GM12878 (cell line): ENCODE measurements at regions not wholly inside any gene's neighbourhood (a gene's known extent, or its start where the extent isn't known, plus 50 kb on each side); places are given as distances from the start of the nearest gene placed in this dataset.

Source experiments
- ATAC-seq: fragments of 200-7000 bp; cut with Tn5 transposase; 3 replicates; pipeline ENCODE4 v1.9.1; 2020; ENCODE audit warnings: mild to moderate bottlenecking, moderate library complexity
- BruUV-seq: library from RNA; stranded (reverse); fragments of 400-500 nt; replicated peaks from 2 replicates; lab custom pipeline; 2021; lab: Mats Ljungman, UMichigan
- CTCF ChIA-PET: fragments of 300-600 bp; sonication (Branson Sonifier 250); formaldehyde crosslinking; extraction: SDS; loops from one replicate; lab custom pipeline; 2021; ENCODE audit warnings: inconsistent platforms; lab: Yijun Ruan, JAX
- POLR2A ChIA-PET: fragments of 350-600 bp; formaldehyde crosslinking; extraction: SDS; loops from one replicate; lab custom pipeline; 2021; ENCODE audit warnings: inconsistent platforms; lab: Charles Lee
- RAD21 ChIA-PET: fragments of 300-600 bp; sonication (Branson Sonifier 250); formaldehyde crosslinking; loops from one replicate; lab custom pipeline; 2023; ENCODE audit warnings: antibody characterized with exemption; ENCODE audit not compliant: unreplicated experiment; lab: Charles Lee
- SMC1A ChIA-PET: fragments of 300-600 bp; sonication (Branson Sonifier 250); formaldehyde crosslinking; loops from one replicate; lab custom pipeline; 2023; ENCODE audit not compliant: unreplicated experiment, uncharacterized antibody; lab: Charles Lee
- DNase-seq: peaks from one replicate; pipeline ENCODE4 v3.0.0-alpha.2; 2011; ENCODE audit warnings: low read depth, low spot score
- FAIRE-seq: peaks from 3 replicates; lab custom pipeline; 2011; peaks lifted over from hg19 to GRCh38; lab: Jason Lieb, UNC
- H2AFZ ChIP-seq: 2 replicates; pipeline ENCODE4 v1.6.0; 2011; ENCODE audit warnings: low read depth, low read length, control low read depth; ENCODE audit not compliant: control insufficient read depth
- H3K27ac ChIP-seq: 2 replicates; pipeline ENCODE4 v1.5.1; 2011; ENCODE audit warnings: control low read depth; ENCODE audit not compliant: control insufficient read depth, insufficient read depth
- H3K27me3 ChIP-seq, 2 experiments: replicated peaks in 1 of 2; 2 replicates each; pipeline versions ENCODE4 v1.6.0 to v1.6.1; 2011; ENCODE audit warnings: low read length in 1 of 2; ENCODE audit not compliant: control insufficient read depth in 2 of 2, insufficient read depth in 2 of 2
- H3K36me3 ChIP-seq, 2 experiments: 2 replicates each; pipeline ENCODE4 v1.5.1; 2011; ENCODE audit warnings: low read length in 1 of 2; ENCODE audit not compliant: control insufficient read depth in 2 of 2, insufficient read depth in 2 of 2
- H3K4me1 ChIP-seq: 2 replicates; pipeline ENCODE4 v1.6.1; 2011; ENCODE audit warnings: mild to moderate bottlenecking, low read length, moderate library complexity, mixed read lengths; ENCODE audit not compliant: control insufficient read depth, insufficient read depth
- H3K4me2 ChIP-seq: 2 replicates; pipeline ENCODE4 v1.6.0; 2011; ENCODE audit warnings: control low read depth; ENCODE audit not compliant: control insufficient read depth, insufficient read depth
- H3K4me3 ChIP-seq: fragments of 200-600 bp; sonication (generic); 2 replicates; pipeline ENCODE4 v1.5.1; 2016
- H3K79me2 ChIP-seq: 2 replicates; pipeline ENCODE4 v1.6.0; 2011; ENCODE audit warnings: low read length; ENCODE audit not compliant: control insufficient read depth, insufficient read depth
- H3K9ac ChIP-seq: 2 replicates; pipeline ENCODE4 v1.8.0; 2011; ENCODE audit warnings: low read length, control low read depth, mixed read lengths; ENCODE audit not compliant: control insufficient read depth, insufficient read depth
- H3K9me3 ChIP-seq: replicated peaks from 3 replicates; pipeline ENCODE4 v1.5.1; 2011; ENCODE audit warnings: mild to moderate bottlenecking, low read length; ENCODE audit not compliant: control insufficient read depth, insufficient read depth
- H4K20me1 ChIP-seq: 2 replicates; pipeline ENCODE4 v1.6.0; 2011; ENCODE audit not compliant: control insufficient read depth, insufficient read depth
- ASH2L ChIP-seq: fragments of 300-600, 200-600 bp; sonication (generic); IDR thresholded peaks from 2 replicates; pipeline ENCODE4 v1.6.1; 2017; ENCODE audit warnings: low read depth, mild to moderate bottlenecking, borderline replicate concordance
- BHLHE40 ChIP-seq, 2 experiments: fragments of 450-650 bp in 1 of 2; IDR thresholded peaks; 2 replicates each; pipeline ENCODE4 v1.6.1; 2011 to 2017; ENCODE audit warnings: low read depth in 2 of 2, borderline replicate concordance in 1 of 2, improper control_type of control experiment in 1 of 2, low read length in 1 of 2, mild to moderate bottlenecking in 1 of 2
- BRCA1 ChIP-seq: IDR thresholded peaks from 2 replicates; pipeline ENCODE4 v1.6.1; 2011; ENCODE audit warnings: low read depth, low read length, improper control_type of control experiment
- EZH2 ChIP-seq: IDR thresholded peaks from 2 replicates; pipeline ENCODE4 v1.6.1; 2012; ENCODE audit warnings: low read depth, mild to moderate bottlenecking, control low read depth, inconsistent platforms, low read length, borderline replicate concordance; ENCODE audit not compliant: control insufficient read depth
- FOXM1 ChIP-seq: IDR thresholded peaks from 2 replicates; pipeline ENCODE4 v1.6.1; 2012; ENCODE audit warnings: low read depth, mild to moderate bottlenecking, inconsistent platforms, low read length, moderate library complexity
- GABPA ChIP-seq: IDR thresholded peaks from 2 replicates; pipeline ENCODE4 v1.6.1; 2014; ENCODE audit warnings: antibody characterized with exemption, low read depth, mild to moderate bottlenecking, inconsistent platforms
- KDM1A ChIP-seq: fragments of 200-600 bp; sonication (generic); IDR thresholded peaks from 2 replicates; pipeline ENCODE4 v1.6.1; 2016; ENCODE audit warnings: borderline replicate concordance
- KLF5 ChIP-seq: fragments of 450-650 bp; IDR thresholded peaks from 2 replicates; pipeline ENCODE4 v1.6.1; 2014; ENCODE audit warnings: mild to moderate bottlenecking; ENCODE audit not compliant: partially characterized antibody
- MEF2B ChIP-seq: fragments of 450-650 bp; IDR thresholded peaks from 2 replicates; pipeline ENCODE4 v1.6.1; 2018; ENCODE audit warnings: mild to moderate bottlenecking, moderate library complexity; ENCODE audit not compliant: partially characterized antibody, poor library complexity, severe bottlenecking
- MXI1 ChIP-seq: fragments of 150-350 bp; IDR thresholded peaks from 2 replicates; pipeline ENCODE4 v1.6.1; 2011; ENCODE audit warnings: low read depth, mild to moderate bottlenecking, inconsistent platforms, low read length, improper control_type of control experiment
- NBN ChIP-seq: fragments of 450-650 bp; IDR thresholded peaks from 2 replicates; pipeline ENCODE4 v1.6.1; 2016
- NFYA ChIP-seq: IDR thresholded peaks from 2 replicates; pipeline ENCODE4 v1.6.1; 2011; ENCODE audit warnings: low read depth, mild to moderate bottlenecking, low read length, improper control_type of control experiment, borderline replicate concordance
- PRDM15 ChIP-seq: fragments of 450-650 bp; formaldehyde crosslinking; IDR thresholded peaks from 2 replicates; pipeline ENCODE4 v1.4.0; 2020; ENCODE audit warnings: mild to moderate bottlenecking, moderate library complexity
- SMARCA5 ChIP-seq: fragments of 450-650 bp; IDR thresholded peaks from 2 replicates; pipeline ENCODE4 v1.6.1; 2017; ENCODE audit warnings: mild to moderate bottlenecking
- SUZ12 ChIP-seq: fragments of 200-600 bp; sonication (generic); IDR thresholded peaks from one replicate; pipeline ENCODE4 v1.6.1; 2018; ENCODE audit warnings: antibody characterized with exemption, mild to moderate bottlenecking; ENCODE audit not compliant: unreplicated experiment
- ZBTB4 ChIP-seq: fragments of 450-650 bp; formaldehyde crosslinking; IDR thresholded peaks from 2 replicates; pipeline ENCODE4 v1.4.0; 2022; ENCODE audit warnings: mild to moderate bottlenecking, moderate library complexity
- WGBS: methylation state at CpG from one replicate; pipeline ENCODE4 v1.1.6; 2016; ENCODE audit warnings: low lambda C conversion rate; ENCODE audit not compliant: insufficient replicate concordance, insufficient coverage; ENCODE audit errors: missing lambda C conversion rate; 5-methylcytosine and 5-hydroxymethylcytosine counted together
- in situ Hi-C: fragments of 300-500 bp; cut with MboI; formaldehyde crosslinking; loops from 9 replicates; pipeline ENCODE4 v1.14.3; 2018; ENCODE audit warnings: mixed read lengths
- intact Hi-C: fragments of 100-400 bp; cut with micrococcal nuclease; formaldehyde crosslinking; loops from one replicate; pipeline ENCODE4 v1.14.2; 2022; ENCODE audit not compliant: unreplicated experiment

- H3K79me2 ChIP-seq, result no peaks in the 10 kb centered on the region
- FAIRE-seq, result no peak
- no peak for TF ChIP-seq EZH2
- no peak for TF ChIP-seq KDM1A
- TF ChIP-seq MEF2B, result no peak
- no peak for TF ChIP-seq GABPA
- TF ChIP-seq SUZ12, result no peak
- no peak for TF ChIP-seq BRCA1
- no peak for TF ChIP-seq NFYA
- TF ChIP-seq SMARCA5, result no peak
- no peak for TF ChIP-seq PRDM15 (CRISPR knock-in tag)
- no peak for TF ChIP-seq ASH2L
- TF ChIP-seq FOXM1, result no peak
- TF ChIP-seq ZBTB4 (CRISPR knock-in tag), result no peak
- TF ChIP-seq MXI1, result no peak
- TF ChIP-seq NBN, result no peak
- no peak for TF ChIP-seq KLF5
- no peak for TF ChIP-seq BHLHE40 (IDR thresholded peaks at IDR 0.05; ENCODE audit: borderline replicate concordance in 1 of 2, low read depth in 2 of 2, low read length in 1 of 2)
- TF ChIP-seq, all 136 proteins: peak for 0
- WGBS, result 34% methylated on average over 7 of the region's 7 CpGs
- intact Hi-C loops, result no loop called here
- DNase-seq (no peak), ATAC-seq (no peak)
- no peaks in the 10 kb centered on the region for H3K36me3 ChIP-seq
- H2AFZ ChIP-seq, result no peak overlapping the region
- H3K27me3 ChIP-seq, result no peaks in the 10 kb centered on the region
- no peak overlapping the region for H3K27ac ChIP-seq
- SMC1A ChIA-PET, result no interaction called here
- H3K9ac ChIP-seq, result no peak overlapping the region
- H3K9me3 ChIP-seq, result no peaks in the 10 kb centered on the region; the same call in 2 of the 3 replicates
- in situ Hi-C loops, result no loop called here
- CTCF ChIA-PET, result no interaction called here
- H4K20me1 ChIP-seq, result no peaks in the 10 kb centered on the region
- no peak overlapping the region for H3K4me2 ChIP-seq
- POLR2A ChIA-PET, result no interaction called here
- no peak overlapping the region for H3K4me3 ChIP-seq
- BruUV-seq, result no TSS peak
- RAD21 ChIA-PET, result no interaction called here
- H3K4me1 ChIP-seq, result no peaks in the 10 kb centered on the region
Observed at GRCh38 chr5:2629045-2629444, 122.4 kb downstream of the IRX2 start.
